ENCODE measurements at regions not wholly inside any gene's neighbourhood (a gene's known extent, or its start where the extent isn't known, plus 50 kb on each side); places are given as distances from the start of the nearest gene placed in this dataset.

DNA sequence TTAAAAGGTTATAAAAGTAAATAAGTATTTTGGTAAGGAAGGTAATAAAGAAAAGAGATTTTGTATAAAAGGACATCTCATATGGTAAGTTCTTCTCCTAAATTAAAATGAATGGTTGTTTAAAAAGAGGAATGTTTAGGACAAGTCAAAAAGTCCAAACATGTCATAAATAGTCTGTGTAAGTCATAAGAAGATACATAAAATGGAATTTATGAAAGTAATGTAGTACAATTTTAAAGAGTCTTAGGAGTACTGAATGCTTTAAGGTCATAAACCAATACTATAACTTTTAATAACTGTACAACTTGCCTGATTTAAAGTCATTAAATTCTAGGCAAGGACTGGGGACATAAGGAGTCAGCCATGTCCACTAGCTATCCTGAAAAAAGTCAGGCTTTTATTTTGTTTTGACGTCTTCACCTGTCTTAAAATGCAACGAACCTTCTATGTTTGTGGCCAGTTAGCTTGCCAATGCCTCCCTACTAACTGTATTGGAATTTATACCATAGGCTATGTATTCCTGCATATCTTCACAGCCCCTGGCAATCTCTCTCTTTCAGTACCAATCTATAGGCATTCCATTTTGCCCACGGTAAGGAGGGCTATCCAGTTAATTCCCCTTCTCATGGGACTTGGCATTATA lies 312.3 kb upstream of the LRRTM4 start:
- CTCF ChIA-PET = no interaction called here
- peaks cover 71% of the 10 kb centered on the region for H3K9me3 Mint-ChIP-seq
- DNase-seq (ENCODE audit: low spot score) (no peak), ATAC-seq (no peak)
- H3K27ac Mint-ChIP-seq = no peak overlapping the region
- TF ChIP-seq ETV6 (CRISPR knock-in tag; IDR thresholded peaks at IDR 0.05) (no peak), OVOL2 (CRISPR knock-in tag; IDR thresholded peaks at IDR 0.05; ENCODE audit: borderline replicate concordance) (no peak), GRHL2 (CRISPR knock-in tag; IDR thresholded peaks at IDR 0.05; ENCODE audit: insufficient replicate concordance, severe bottlenecking) (no peak), NR1H2 (CRISPR knock-in tag; IDR thresholded peaks at IDR 0.05) (no peak), CREB1 (CRISPR knock-in tag; IDR thresholded peaks at IDR 0.05) (no peak), ZNF263 (CRISPR knock-in tag; IDR thresholded peaks at IDR 0.05; ENCODE audit: low read depth) (no peak), HMGA2 (CRISPR knock-in tag; IDR thresholded peaks at IDR 0.05) (no peak), AR (CRISPR knock-in tag; IDR thresholded peaks at IDR 0.05) (no peak), ZNF317 (CRISPR knock-in tag; IDR thresholded peaks at IDR 0.05; ENCODE audit: borderline replicate concordance, low read depth) (no peak), SP1 (CRISPR knock-in tag; conservative IDR thresholded peaks at IDR 0.05) (no peak), STAT6 (CRISPR knock-in tag; conservative IDR thresholded peaks at IDR 0.05; ENCODE audit: low read depth) (no peak), AFF4 (CRISPR knock-in tag; IDR thresholded peaks at IDR 0.05; ENCODE audit: borderline replicate concordance) (no peak), TEAD1 (CRISPR knock-in tag; IDR thresholded peaks at IDR 0.05) (no peak), ZNF138 (CRISPR knock-in tag; conservative IDR thresholded peaks at IDR 0.05) (no peak)
- no peak overlapping the region for H3K4me3 Mint-ChIP-seq
- H3K36me3 Mint-ChIP-seq = peaks cover 64% of the 10 kb centered on the region
- POLR2A ChIA-PET = no interaction called here
- H3K27me3 Mint-ChIP-seq (ENCODE audit: low read depth) = peaks cover 2% of the 10 kb centered on the region; the same call in 1 of the 2 replicates
- H3K4me1 Mint-ChIP-seq = peaks cover 5% of the 10 kb centered on the region

DNA sequence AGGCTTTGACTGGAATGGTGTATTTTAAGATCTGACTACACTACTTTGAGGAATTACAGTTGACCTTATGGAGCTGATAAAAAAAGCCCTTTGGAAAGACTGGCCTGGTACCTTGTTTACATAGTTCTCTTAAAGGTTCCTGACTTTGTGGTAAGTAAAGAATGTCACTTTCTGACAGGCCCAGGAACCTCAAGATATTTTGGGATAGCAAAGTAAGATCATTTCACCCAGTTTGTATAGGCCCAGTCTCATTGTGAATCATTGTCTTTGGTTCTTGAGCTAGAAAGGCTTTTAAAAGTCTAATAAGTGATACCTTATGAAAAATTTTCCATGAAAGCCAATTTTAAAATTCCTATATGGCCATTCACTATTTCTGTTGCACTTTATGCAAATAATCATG lies 316.3 kb upstream of the LRRTM4 start:
- Mint-ChIP-seq H3K4me3 (no peak overlapping the region), H3K27me3 (ENCODE audit: low read depth) (peaks cover 2% of the 10 kb centered on the region; the same call in 1 of the 2 replicates), H3K36me3 (peaks cover 39% of the 10 kb centered on the region), H3K27ac (no peak overlapping the region), H3K9me3 (peaks cover 45% of the 10 kb centered on the region), H3K4me1 (no peaks in the 10 kb centered on the region)
- POLR2A ChIA-PET = no interaction called here
- ATAC-seq (no peak), DNase-seq (ENCODE audit: low spot score) (no peak)
- CTCF ChIA-PET = interaction anchor here (1.2 kb wide), 1 partner anchor 9 kb away, joined by 3 read pairs; no protein-coding TSS in a partner anchor
- TF ChIP-seq JAZF1 (CRISPR knock-in tag; IDR thresholded peaks at IDR 0.05) = no peak
